H1 (cell line): ENCODE measurements at regions not wholly inside any gene's neighbourhood (a gene's known extent, or its start where the extent isn't known, plus 50 kb on each side); places are given as distances from the start of the nearest gene placed in this dataset.

Source experiments
- CHD2 ChIP-seq: IDR thresholded peaks from 2 replicates; pipeline ENCODE4 v1.6.1; 2012; ENCODE audit warnings: low read length, improper control_type of control experiment
- CREB1 ChIP-seq: IDR thresholded peaks from 2 replicates; pipeline ENCODE4 v1.6.1; 2012; ENCODE audit warnings: inconsistent platforms
- EZH2 ChIP-seq: fragments of 200-600 bp; sonication (generic); IDR thresholded peaks from 2 replicates; pipeline ENCODE4 v1.7.1; 2012; ENCODE audit warnings: low read depth, mild to moderate bottlenecking, moderate library complexity, low read length, inconsistent platforms; ENCODE audit not compliant: severe bottlenecking
- HDAC6 ChIP-seq: IDR thresholded peaks from one replicate; pipeline ENCODE4 v1.7.1; 2012; ENCODE audit warnings: low read depth, mild to moderate bottlenecking, inconsistent platforms, low read length, moderate library complexity
- JUN ChIP-seq: IDR thresholded peaks from 2 replicates; pipeline ENCODE4 v1.6.1; 2011; ENCODE audit warnings: low read depth, mild to moderate bottlenecking, improper control_type of control experiment, low read length
- POLR2AphosphoS5 ChIP-seq: IDR thresholded peaks from 2 replicates; pipeline ENCODE4 v1.6.1; 2011; ENCODE audit warnings: low read depth, low read length
- SIN3A ChIP-seq, 2 experiments: IDR thresholded peaks in 1 of 2; conservative IDR thresholded peaks in 1 of 2; 2 replicates each; pipeline ENCODE4 v1.6.1; 2011 to 2012; ENCODE audit warnings: low read length in 2 of 2, improper control_type of control experiment in 1 of 2, low read depth in 1 of 2, mild to moderate bottlenecking in 1 of 2
- SP4 ChIP-seq: IDR thresholded peaks from 2 replicates; pipeline ENCODE4 v1.6.1; 2012; ENCODE audit warnings: low read length, inconsistent platforms
- YY1 ChIP-seq: IDR thresholded peaks from 2 replicates; pipeline ENCODE4 v1.6.1; 2011; ENCODE audit warnings: low read depth, mild to moderate bottlenecking, low read length

GRCh38 chr2:22822835-22823234 lies 562.1 kb upstream of the KLHL29 start:
- TF ChIP-seq SIN3A (conservative IDR thresholded peaks at IDR 0.05 in 1 of 2, IDR thresholded peaks at IDR 0.05 in 1 of 2; ENCODE audit: low read depth in 1 of 2, low read length in 2 of 2) (no peak), EZH2 (no peak), YY1 (no peak), CREB1 (no peak), CHD2 (no peak), SP4 (no peak), JUN (no peak), HDAC6 (no peak), POLR2AphosphoS5 (no peak)
